ENCODE measurements at regions not wholly inside any gene's neighbourhood (a gene's known extent, or its start where the extent isn't known, plus 50 kb on each side); places are given as distances from the start of the nearest gene placed in this dataset.

GRCh38 chr4:33072298-33073089 lies 2352.3 kb downstream of the PCDH7 start:
- DNase-seq (ENCODE audit: low spot score) (no peak), ATAC-seq (ENCODE audit: low FRiP score) (no peak)
- no peak for TF ChIP-seq CTCF (IDR thresholded peaks at IDR 0.05)

GRCh38 chr4:33073811-33074210 lies 2353.6 kb downstream of the PCDH7 start:
- DNase-seq (ENCODE audit: low spot score) (no peak), ATAC-seq (ENCODE audit: low FRiP score) (no peak)
- TF ChIP-seq CTCF (IDR thresholded peaks at IDR 0.05): no peak

- TF ChIP-seq CTCF (IDR thresholded peaks at IDR 0.05): no peak
- DNase-seq (ENCODE audit: low spot score) (no peak), ATAC-seq (ENCODE audit: low FRiP score) (no peak)
Observed at GRCh38 chr4:33078145-33078544, 2358.0 kb downstream of the PCDH7 start.

- no peak for ATAC-seq (ENCODE audit: low FRiP score)
- DNase-seq (ENCODE audit: low spot score): no peak
- no peak for TF ChIP-seq CTCF (IDR thresholded peaks at IDR 0.05)
Observed at GRCh38 chr4:33080275-33080674, 2360.1 kb downstream of the PCDH7 start.

GRCh38 chr4:33085709-33086108 lies 2365.5 kb downstream of the PCDH7 start:
- no peak for TF ChIP-seq CTCF (IDR thresholded peaks at IDR 0.05)
- DNase-seq (ENCODE audit: low spot score): no peak
- no peak for ATAC-seq (ENCODE audit: low FRiP score)

- TF ChIP-seq CTCF (IDR thresholded peaks at IDR 0.05): no peak
- ATAC-seq (ENCODE audit: low FRiP score) (no peak), DNase-seq (ENCODE audit: low spot score) (no peak)
Observed at GRCh38 chr4:33086331-33086925, 2366.3 kb downstream of the PCDH7 start.

GRCh38 chr4:33088713-33089112 lies 2368.5 kb downstream of the PCDH7 start:
- TF ChIP-seq CTCF (IDR thresholded peaks at IDR 0.05): no peak
- no peak for DNase-seq (ENCODE audit: low spot score)
- peak; percentile 63 for ATAC-seq (ENCODE audit: low FRiP score)

Data from omental fat pad (tissue), 3 donors.